Hematopoietic multipotent progenitor cell treated with erythropoietin and hydrocortisone succinate and interleukin-3 and kit ligand, for 8 days (in vitro differentiated cells): ENCODE measurements at regions not wholly inside any gene's neighbourhood (a gene's known extent, or its start where the extent isn't known, plus 50 kb on each side); places are given as distances from the start of the nearest gene placed in this dataset.

Experiments used
- DNase-seq: peaks from one replicate; pipeline ENCODE4 v3.0.0-alpha.2; 2015

- no peak for DNase-seq
Measured at GRCh38 chr6:44642349-44642748, 254.8 kb downstream of the CDC5L start.

DNA sequence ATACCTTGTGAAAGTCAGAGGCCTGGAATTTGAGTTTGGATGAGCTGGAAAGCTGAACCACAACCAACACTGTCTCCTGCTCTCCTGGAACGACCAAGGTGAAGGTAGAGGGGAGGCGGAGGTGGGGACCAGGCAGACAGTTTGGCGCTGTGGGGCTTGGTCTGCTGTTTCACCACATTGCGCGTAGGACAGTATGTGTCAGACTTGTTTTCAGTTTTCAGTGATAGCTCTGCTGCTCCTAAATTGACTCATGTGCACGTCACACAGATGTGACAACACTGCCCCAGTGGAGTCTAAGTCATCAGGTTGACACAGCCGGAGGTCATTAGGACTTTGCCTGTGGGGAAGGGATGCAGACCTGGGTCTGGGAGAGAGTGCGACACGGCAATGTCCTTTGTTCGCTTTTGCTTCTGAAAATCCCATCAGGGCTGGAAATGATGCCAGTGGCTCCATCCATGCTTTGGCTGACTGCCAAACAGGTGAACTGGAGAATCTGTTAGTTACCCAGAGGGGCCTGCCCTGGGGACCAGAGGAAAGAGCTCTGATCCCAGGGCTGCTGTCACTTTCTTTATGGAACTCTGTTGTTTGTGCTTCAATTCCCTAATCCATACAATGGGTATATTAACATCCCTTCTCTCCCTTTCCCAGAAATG lies 255.5 kb downstream of the CDC5L start:
- no peak for DNase-seq

GRCh38 chr6:44645276-44645675 lies 257.8 kb downstream of the CDC5L start:
- DNase-seq: no peak

DNA sequence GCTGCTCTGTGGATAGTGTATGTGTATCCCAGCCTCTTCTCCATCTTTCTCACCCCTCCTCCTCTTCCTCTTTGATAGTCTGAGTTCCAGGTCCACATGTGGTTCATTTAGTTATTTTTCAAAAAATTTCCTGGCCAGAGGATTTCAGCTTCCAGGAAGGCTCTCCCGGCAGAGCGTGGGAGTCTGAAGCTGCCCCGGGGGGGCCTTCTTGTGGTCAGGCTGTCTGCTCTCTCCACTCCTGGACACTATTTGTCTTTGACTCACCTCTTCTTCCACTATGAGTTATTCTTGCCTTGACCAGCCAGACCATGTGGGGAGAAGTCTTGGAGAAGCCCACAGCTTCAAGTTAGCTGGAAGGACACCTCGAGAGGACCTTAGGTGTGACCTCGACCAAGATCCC lies 258.8 kb downstream of the CDC5L start:
- no peak for DNase-seq

- DNase-seq: no peak
Measured at GRCh38 chr6:44649365-44650025, 262.0 kb downstream of the CDC5L start.

DNA sequence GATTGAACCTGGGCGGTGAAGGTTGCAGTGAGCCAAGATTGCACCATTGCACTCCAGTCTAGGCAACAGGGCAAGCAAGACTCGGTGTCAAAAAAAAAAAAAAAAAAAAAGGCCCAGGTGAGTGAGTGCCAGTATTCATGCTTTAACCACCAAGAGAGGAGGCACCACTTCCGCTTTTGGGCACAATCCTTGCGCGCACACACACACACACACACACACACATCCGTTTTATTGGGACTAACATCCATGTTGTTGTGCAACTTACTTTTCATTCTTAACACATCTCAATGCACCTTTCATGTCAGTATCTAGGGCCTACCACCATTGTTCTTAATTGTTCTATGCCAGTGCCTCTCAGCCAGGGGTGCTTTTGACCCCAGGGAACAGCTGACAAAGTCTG lies 263.0 kb downstream of the CDC5L start:
- DNase-seq: no peak

DNA sequence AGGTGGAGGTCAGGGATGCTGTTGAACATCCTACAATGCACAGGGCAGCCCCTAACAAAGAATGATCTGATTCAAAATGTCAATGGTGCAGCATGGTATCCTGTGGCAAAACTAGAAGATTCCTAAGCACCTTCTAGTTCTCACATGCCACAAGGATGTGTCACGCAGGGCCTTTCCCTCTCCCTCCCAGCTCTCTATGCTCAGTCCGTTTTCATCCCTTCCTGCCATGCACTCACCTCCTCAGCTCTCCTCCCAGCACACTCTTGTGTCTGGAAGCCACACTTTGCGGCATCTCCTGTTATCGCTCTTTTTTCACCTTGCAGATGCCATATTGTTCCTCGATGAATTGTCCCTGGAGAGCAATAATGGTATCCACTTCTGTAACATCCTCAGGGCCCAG lies 263.4 kb downstream of the CDC5L start:
- no peak for DNase-seq

GRCh38 chr6:44651604-44652003 lies 264.1 kb downstream of the CDC5L start:
- no peak for DNase-seq

DNA sequence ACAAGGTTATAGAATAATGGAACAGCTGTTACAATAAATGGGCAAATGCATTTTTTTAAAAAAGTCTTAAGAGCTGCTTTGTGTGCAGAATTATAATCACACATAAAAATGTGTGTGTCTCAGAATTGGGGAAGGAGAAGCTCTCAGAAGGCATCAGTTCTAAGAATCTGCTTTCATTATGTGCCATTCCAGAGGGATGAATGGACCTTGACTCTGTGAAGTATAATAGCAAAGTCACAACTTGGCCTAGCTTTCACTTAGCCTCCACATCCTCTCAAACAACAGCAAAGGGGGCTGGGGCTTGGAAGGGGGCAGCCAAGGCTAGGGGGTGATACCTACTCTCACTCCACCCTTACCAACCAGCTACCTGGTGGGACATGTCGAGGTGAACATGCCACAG lies 265.0 kb downstream of the CDC5L start:
- no peak for DNase-seq

GRCh38 chr6:44653091-44653490 lies 265.6 kb downstream of the CDC5L start:
- no peak for DNase-seq

- no peak for DNase-seq
Measured at GRCh38 chr6:44653761-44654218, 266.3 kb downstream of the CDC5L start.

DNA sequence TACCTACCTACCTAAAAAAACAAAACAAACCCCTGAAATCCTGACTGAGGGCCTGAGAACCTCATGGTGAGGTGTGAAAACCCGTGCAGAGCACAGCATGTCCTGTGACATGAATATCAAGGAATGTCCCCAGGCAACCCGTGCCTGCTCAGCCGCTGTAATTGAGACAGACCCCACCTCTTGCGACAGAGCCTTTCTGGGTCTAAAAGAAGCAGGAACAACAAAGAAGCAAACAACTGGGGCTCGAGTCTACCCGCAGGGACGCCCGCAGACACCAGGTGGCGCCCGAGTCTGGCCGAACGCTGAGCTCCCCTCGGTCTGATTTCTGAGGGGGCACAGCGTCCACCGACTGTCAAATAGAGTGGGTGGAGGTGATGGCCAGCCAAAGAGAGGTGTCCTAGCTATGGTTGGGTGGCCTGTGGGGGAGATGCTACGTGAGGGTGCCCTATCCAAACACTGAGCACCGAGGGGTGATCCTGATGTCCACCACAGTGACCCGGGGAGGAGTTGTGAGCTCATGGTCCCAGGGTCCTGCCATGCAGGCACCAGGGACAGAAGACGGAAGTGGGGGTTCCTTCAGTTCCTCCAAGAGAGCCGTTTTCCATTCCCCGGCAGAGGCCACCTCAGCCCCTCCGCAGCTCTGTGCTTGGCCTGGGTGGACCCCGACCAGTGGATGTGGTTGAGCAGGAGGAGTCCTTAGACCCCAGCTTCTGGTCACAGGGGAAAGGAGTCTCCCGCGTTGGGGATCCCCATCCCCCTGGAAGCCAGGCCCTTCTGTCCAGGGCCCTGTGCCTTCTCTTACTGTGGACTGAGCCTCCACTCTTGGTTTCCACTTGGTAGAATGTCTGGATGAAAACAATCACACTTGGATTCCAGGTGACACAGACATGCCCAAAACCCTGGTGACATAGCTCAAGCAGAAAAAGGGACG lies 268.2 kb downstream of the CDC5L start:
- DNase-seq: peak; percentile 57

DNA sequence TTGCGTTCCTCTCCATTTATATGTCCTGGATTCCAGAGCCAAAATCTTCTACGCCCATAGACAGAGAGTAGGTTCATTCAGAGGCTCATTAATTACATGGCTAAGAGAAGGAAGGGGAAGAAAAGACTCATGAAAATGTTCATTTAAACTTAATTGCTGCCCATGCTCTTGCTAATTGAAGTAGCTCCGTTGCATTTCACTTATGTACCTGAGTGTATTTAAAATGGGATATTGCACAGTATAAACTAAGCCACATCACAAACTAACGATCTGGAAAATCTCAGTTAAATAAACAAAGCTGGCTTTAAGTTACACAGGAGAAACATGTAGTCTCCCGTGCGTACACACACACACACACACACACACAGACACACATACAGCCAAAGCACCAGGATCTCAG lies 269.2 kb downstream of the CDC5L start:
- no peak for DNase-seq

- no peak for DNase-seq
Measured at GRCh38 chr6:44657206-44657819, 269.8 kb downstream of the CDC5L start.

GRCh38 chr6:44658571-44658970 lies 271.1 kb downstream of the CDC5L start:
- DNase-seq: no peak

GRCh38 chr6:44659726-44660125 lies 272.2 kb downstream of the CDC5L start:
- no peak for DNase-seq

- DNase-seq: no peak
Measured at GRCh38 chr6:44660561-44661220, 273.2 kb downstream of the CDC5L start.

GRCh38 chr6:44661221-44662008 lies 273.9 kb downstream of the CDC5L start:
- no peak for DNase-seq

DNA sequence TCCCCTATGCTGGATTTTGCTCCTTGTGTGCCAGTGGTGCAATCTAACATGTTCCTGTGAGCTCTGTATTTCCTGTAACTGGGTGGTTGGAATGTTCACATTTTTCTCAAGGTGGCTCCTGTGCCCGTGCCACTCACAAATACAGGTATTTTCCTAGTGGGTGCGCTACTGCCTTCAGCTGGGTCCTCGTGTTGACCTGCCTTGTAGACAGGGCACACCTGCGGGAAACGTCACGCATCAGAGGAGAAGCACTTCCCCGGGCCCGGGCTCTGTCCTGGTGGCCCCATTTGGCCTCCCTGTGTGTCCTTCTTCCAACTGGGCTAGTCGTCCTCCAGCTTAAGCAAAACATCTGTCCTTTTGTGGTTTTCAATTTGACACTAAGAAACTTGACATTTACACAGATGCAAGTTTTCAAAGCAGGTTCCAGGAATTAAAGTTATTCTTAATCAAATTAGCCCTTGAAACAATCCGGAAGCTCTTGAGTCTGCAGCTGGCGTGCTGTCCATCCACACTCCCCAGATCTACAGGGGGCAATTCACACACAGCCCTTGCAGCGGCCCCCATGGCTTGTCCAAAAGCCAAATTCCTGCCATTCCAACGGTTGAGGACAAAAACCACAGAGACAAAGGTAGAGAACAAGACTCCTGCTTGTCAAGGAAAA lies 275.1 kb downstream of the CDC5L start:
- no peak for DNase-seq

GRCh38 chr6:44663860-44664634 lies 276.5 kb downstream of the CDC5L start:
- DNase-seq: no peak
